Body of pancreas (tissue), 4 donors: ENCODE measurements at regions not wholly inside any gene's neighbourhood (a gene's known extent, or its start where the extent isn't known, plus 50 kb on each side); places are given as distances from the start of the nearest gene placed in this dataset.

Experiments used
- POLR2A ChIP-seq, 3 donors: fragments of 450-650 bp; IDR thresholded peaks; one replicate each; pipeline ENCODE4 v1.6.1; 2016; ENCODE audit warnings: antibody characterized with exemption in 3 of 3, mild to moderate bottlenecking in 2 of 3
- TF ChIP-seq, protein P1 (sequence below), 7 experiments: fragments of 450-650 bp in 4 of 7; fragments of 200-600 bp in 3 of 7; sonication (generic) in 3 of 7; IDR thresholded peaks; one replicate each; pipeline ENCODE4 v1.5.1; 2016 to 2019; ENCODE audit warnings: antibody characterized with exemption in 7 of 7

DNA sequence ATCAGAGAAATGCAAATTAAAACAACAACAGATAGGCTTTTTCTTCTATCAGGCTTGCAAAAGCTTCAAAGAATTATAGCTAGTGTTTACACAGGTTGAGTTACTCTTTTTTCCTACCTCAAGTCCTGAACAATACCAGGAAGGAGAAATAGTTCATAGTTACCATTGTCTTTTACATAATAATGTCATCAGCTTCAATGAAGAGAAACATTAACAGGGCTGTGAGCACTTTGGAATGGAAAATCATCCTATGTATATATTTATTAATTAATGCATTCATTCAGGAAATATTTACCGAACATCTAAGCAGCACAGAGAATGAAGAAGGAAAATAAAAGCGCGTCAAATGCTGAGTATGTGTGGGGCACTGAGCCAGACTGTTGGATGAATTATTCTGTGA lies 197.3 kb downstream of the ZBTB18 start:
- TF ChIP-seq, protein P1, sequence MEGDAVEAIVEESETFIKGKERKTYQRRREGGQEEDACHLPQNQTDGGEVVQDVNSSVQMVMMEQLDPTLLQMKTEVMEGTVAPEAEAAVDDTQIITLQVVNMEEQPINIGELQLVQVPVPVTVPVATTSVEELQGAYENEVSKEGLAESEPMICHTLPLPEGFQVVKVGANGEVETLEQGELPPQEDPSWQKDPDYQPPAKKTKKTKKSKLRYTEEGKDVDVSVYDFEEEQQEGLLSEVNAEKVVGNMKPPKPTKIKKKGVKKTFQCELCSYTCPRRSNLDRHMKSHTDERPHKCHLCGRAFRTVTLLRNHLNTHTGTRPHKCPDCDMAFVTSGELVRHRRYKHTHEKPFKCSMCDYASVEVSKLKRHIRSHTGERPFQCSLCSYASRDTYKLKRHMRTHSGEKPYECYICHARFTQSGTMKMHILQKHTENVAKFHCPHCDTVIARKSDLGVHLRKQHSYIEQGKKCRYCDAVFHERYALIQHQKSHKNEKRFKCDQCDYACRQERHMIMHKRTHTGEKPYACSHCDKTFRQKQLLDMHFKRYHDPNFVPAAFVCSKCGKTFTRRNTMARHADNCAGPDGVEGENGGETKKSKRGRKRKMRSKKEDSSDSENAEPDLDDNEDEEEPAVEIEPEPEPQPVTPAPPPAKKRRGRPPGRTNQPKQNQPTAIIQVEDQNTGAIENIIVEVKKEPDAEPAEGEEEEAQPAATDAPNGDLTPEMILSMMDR (IDR thresholded peaks at IDR 0.05): no peak
- no peak for TF ChIP-seq POLR2A (IDR thresholded peaks at IDR 0.05)
